OCI-LY7 (cell line): ENCODE measurements at regions not wholly inside any gene's neighbourhood (a gene's known extent, or its start where the extent isn't known, plus 50 kb on each side); places are given as distances from the start of the nearest gene placed in this dataset.

ENCODE experiments used
- BruUV-seq: library from RNA; stranded (reverse); fragments of 400-500 nt; replicated peaks from 2 replicates; lab custom pipeline; 2021; lab: Mats Ljungman, UMichigan
- CTCF ChIA-PET: fragments of 300-600 bp; sonication (Branson Sonifier 250); formaldehyde crosslinking; loops from one replicate; lab custom pipeline; 2022; ENCODE audit warnings: antibody characterized with exemption; ENCODE audit not compliant: unreplicated experiment; lab: Charles Lee
- POLR2A ChIA-PET: fragments of 300-600 bp; sonication (Branson Sonifier 250); formaldehyde crosslinking; loops from one replicate; lab custom pipeline; 2022; ENCODE audit warnings: antibody characterized with exemption; lab: Charles Lee
- DNase-seq: peaks from one replicate; pipeline ENCODE4 v3.0.0-alpha.2; 2015; ENCODE audit warnings: low spot score
- H2AFZ ChIP-seq: fragments of 200-600 bp; sonication (generic), shearing (Covaris generic); 2 replicates; pipeline ENCODE4 v1.6.1; 2014; ENCODE audit warnings: mild to moderate bottlenecking, antibody characterized with exemption, low read length, moderate library complexity
- H3K27ac ChIP-seq: fragments of 200-600 bp; sonication (generic); 2 replicates; pipeline ENCODE4 v1.5.1; 2014; ENCODE audit warnings: mixed run types, low read depth, mild to moderate bottlenecking, moderate library complexity, low read length, inconsistent platforms; ENCODE audit not compliant: poor library complexity, severe bottlenecking
- H3K36me3 ChIP-seq: fragments of 200-600 bp; sonication (generic); 2 replicates; pipeline ENCODE4 v1.6.1; 2014; ENCODE audit warnings: mild to moderate bottlenecking, antibody characterized with exemption, low read length, moderate library complexity, mixed read lengths; ENCODE audit not compliant: insufficient read depth
- H3K4me1 ChIP-seq: fragments of 200-600 bp; sonication (generic); 2 replicates; pipeline ENCODE4 v1.5.1; 2014; ENCODE audit warnings: mild to moderate bottlenecking, low read length; ENCODE audit not compliant: insufficient read depth, poor library complexity, severe bottlenecking
- H3K4me2 ChIP-seq: fragments of 200-600 bp; sonication (generic); 2 replicates; pipeline ENCODE4 v1.6.1; 2014; ENCODE audit warnings: mild to moderate bottlenecking, low read length
- H3K4me3 ChIP-seq: fragments of 200-600 bp; sonication (generic); 2 replicates; pipeline ENCODE4 v1.5.1; 2014; ENCODE audit warnings: mild to moderate bottlenecking, low read depth, low read length; ENCODE audit not compliant: poor library complexity, severe bottlenecking
- H3K79me2 ChIP-seq: fragments of 200-600 bp; sonication (generic); 2 replicates; pipeline ENCODE4 v1.6.1; 2016; ENCODE audit warnings: low read depth, mild to moderate bottlenecking, low read length, moderate library complexity, mixed read lengths; ENCODE audit not compliant: insufficient read depth
- H3K9me2 ChIP-seq: fragments of 200-600 bp; sonication (generic); 2 replicates; pipeline ENCODE4 v1.6.1; 2016; ENCODE audit warnings: mild to moderate bottlenecking, low read length, mixed read lengths; ENCODE audit not compliant: insufficient read depth
- H3K9me3 ChIP-seq: fragments of 200-600 bp; sonication (generic); 2 replicates; pipeline ENCODE4 v1.6.1; 2014; ENCODE audit warnings: mild to moderate bottlenecking, mixed run types, low read length, mixed read lengths
- H4K20me1 ChIP-seq: fragments of 200-600 bp; sonication (generic); 2 replicates; pipeline ENCODE4 v1.6.1; 2014; ENCODE audit warnings: mild to moderate bottlenecking, antibody characterized with exemption, low read length, moderate library complexity, mixed read lengths; ENCODE audit not compliant: insufficient read depth
- EZH2phosphoT487 ChIP-seq: fragments of 200-600 bp; sonication (generic); IDR thresholded peaks from 2 replicates; pipeline ENCODE4 v1.6.1; 2018; ENCODE audit warnings: low read depth, borderline replicate concordance, mild to moderate bottlenecking, mixed run types, antibody characterized with exemption, low read length, moderate library complexity, mixed read lengths
- intact Hi-C: fragments of 100-400 bp; cut with micrococcal nuclease; formaldehyde crosslinking; loops from one replicate; pipeline ENCODE4 v1.10.0; 2022; ENCODE audit not compliant: unreplicated experiment
- TF ChIP-seq, protein P1 (sequence below): fragments of 200-600 bp; sonication (generic); conservative IDR thresholded peaks from 2 replicates; pipeline ENCODE4 v1.5.1; 2014; ENCODE audit warnings: mild to moderate bottlenecking, antibody characterized with exemption, low read length, moderate library complexity, mixed read lengths

DNA sequence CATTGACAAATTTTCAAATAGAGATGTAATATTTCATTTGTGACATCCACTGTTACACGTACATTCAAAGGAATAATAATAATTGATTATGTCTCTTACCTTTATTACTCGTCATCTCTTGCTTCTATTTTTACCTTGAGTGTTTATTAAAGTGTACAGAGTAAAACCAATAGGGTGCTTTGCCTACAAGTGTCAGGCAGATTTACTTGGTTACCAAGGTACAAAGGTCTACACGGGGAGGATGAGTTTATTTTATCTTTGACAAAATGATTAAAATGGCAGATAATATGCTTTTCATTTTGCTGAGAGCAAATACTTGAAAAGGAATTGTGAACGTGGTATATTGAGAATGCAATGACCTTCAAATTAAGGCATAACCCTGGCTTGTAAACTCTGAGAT is 137.8 kb upstream of the SOX5 start:
- Histone ChIP-seq H3K79me2 (no peaks in the 10 kb centered on the region), H2AFZ (no peak overlapping the region), H3K9me3 (no peaks in the 10 kb centered on the region), H3K36me3 (no peaks in the 10 kb centered on the region), H3K4me3 (no peak overlapping the region), H4K20me1 (no peaks in the 10 kb centered on the region), H3K27ac (no peak overlapping the region), H3K4me2 (no peak overlapping the region), H3K4me1 (no peaks in the 10 kb centered on the region), H3K9me2 (no peaks in the 10 kb centered on the region)
- BruUV-seq = no TSS peak
- TF ChIP-seq EZH2phosphoT487 = no peak
- TF ChIP-seq, protein P1, sequence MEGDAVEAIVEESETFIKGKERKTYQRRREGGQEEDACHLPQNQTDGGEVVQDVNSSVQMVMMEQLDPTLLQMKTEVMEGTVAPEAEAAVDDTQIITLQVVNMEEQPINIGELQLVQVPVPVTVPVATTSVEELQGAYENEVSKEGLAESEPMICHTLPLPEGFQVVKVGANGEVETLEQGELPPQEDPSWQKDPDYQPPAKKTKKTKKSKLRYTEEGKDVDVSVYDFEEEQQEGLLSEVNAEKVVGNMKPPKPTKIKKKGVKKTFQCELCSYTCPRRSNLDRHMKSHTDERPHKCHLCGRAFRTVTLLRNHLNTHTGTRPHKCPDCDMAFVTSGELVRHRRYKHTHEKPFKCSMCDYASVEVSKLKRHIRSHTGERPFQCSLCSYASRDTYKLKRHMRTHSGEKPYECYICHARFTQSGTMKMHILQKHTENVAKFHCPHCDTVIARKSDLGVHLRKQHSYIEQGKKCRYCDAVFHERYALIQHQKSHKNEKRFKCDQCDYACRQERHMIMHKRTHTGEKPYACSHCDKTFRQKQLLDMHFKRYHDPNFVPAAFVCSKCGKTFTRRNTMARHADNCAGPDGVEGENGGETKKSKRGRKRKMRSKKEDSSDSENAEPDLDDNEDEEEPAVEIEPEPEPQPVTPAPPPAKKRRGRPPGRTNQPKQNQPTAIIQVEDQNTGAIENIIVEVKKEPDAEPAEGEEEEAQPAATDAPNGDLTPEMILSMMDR = no peak
- POLR2A ChIA-PET = no interaction called here
- intact Hi-C loops = no loop called here
- CTCF ChIA-PET = no interaction called here
- DNase-seq = no peak

DNA sequence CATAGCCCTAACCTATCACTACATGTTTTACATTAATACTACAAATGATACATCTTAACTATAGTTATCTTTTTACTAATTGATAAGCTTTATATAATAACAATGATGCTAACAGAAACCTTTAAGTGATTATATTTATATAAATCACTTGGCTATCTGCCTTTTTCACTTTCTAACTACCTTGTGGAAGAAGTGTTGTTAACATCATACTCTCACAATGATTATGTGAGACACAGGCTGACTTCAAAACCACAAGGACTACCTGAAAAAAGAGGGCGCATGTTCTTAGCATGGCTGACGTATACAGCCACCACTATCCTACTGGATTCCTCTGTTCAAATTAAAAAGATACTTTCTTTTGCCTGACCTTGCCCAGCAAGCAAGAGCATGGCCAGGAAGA is 135.3 kb upstream of the SOX5 start:
- intact Hi-C loops = no loop called here
- Histone ChIP-seq H3K9me3 (no peaks in the 10 kb centered on the region), H3K79me2 (no peaks in the 10 kb centered on the region), H3K36me3 (no peaks in the 10 kb centered on the region), H4K20me1 (no peaks in the 10 kb centered on the region), H3K27ac (no peak overlapping the region), H3K4me2 (no peak overlapping the region), H2AFZ (no peak overlapping the region), H3K9me2 (no peaks in the 10 kb centered on the region), H3K4me3 (no peak overlapping the region), H3K4me1 (no peaks in the 10 kb centered on the region)
- ChIA-PET POLR2A (interaction anchor here (0.5 kb wide), 2 partner anchors 8 to 37 kb away, joined by 3 to 6 read pairs; no protein-coding TSS in a partner anchor), CTCF (no interaction called here)
- no peak for DNase-seq
- BruUV-seq = no TSS peak
- no peak for TF ChIP-seq EZH2phosphoT487
- TF ChIP-seq, protein P1 = no peak

DNA sequence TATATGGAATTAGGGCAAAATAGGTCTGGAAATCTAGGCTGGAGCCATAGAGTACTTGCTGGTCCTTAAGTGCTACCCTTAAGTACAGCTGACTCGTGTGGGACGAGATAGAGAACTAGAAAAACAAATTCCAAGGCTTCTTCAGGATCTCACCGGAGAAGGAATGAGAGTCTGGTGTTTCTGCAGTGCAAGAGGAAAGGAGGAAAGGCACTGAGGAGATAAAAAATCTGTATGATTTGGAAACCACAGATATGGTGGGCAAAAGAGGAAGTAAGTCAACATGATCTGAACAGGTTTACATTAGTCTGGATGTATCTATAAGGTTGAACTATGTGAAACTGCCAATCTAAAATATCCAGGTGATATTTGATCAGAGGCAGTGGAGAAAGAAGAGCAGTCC is 134.4 kb upstream of the SOX5 start:
- H3K4me2 ChIP-seq = no peak overlapping the region
- no peaks in the 10 kb centered on the region for H3K9me2 ChIP-seq
- no TSS peak for BruUV-seq
- intact Hi-C loops = no loop called here
- ChIA-PET CTCF (no interaction called here), POLR2A (no interaction called here)
- no peaks in the 10 kb centered on the region for H3K36me3 ChIP-seq
- H3K9me3 ChIP-seq = no peaks in the 10 kb centered on the region
- TF ChIP-seq EZH2phosphoT487 = no peak
- TF ChIP-seq, protein P1 = no peak
- no peak overlapping the region for H2AFZ ChIP-seq
- no peaks in the 10 kb centered on the region for H4K20me1 ChIP-seq
- H3K27ac ChIP-seq = no peak overlapping the region
- DNase-seq = no peak
- no peaks in the 10 kb centered on the region for H3K4me1 ChIP-seq
- H3K4me3 ChIP-seq = no peak overlapping the region
- H3K79me2 ChIP-seq = no peaks in the 10 kb centered on the region
